NCI-H146 treated with DMSO at 0.1 percent for 48 hours (cell line): ENCODE measurements at regions not wholly inside any gene's neighbourhood (a gene's known extent, or its start where the extent isn't known, plus 50 kb on each side); places are given as distances from the start of the nearest gene placed in this dataset.

ENCODE experiments used
- DNase-seq: peaks from one replicate; lab custom pipeline; 2025; ENCODE audit not compliant: unreplicated experiment; lab: John Stamatoyannopoulos, UW

DNA sequence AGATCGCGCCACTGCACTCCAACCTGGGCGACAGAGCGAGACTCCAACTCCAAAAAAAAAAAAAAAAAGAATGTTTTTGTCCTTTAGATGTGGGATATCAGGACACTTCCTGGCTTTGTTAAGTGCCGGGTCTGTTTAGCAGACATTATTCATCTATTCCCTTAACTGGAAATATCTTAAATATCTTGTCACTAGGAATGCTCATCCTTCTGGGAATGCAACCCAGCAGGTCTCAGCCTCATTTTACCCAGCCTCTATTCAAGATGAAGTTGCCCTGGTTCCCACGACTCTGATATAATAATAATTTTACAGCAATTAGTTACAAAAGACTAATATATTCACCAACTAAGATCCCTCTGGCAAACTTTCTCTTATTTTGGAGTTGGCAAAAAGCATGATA is 260.9 kb upstream of the SLITRK3 start:
- DNase-seq, result no peak

DNA sequence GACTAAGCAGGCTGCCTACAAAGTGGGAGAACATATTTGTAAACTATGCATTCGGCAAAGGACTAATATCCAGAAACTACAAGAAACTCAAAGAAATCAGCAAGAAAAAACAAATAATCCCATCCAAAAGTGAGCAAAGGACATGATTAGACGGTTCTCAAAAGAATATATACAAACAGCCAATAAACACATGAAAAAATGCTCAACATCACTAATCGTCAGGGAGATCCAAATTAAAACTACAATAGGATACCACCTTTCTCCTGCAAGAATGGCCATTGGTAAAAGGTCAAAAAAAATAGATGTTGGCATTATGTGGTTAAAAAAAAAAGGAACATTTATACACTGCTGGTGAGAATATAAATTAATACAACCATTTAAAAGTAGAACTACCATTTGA is 259.6 kb upstream of the SLITRK3 start:
- DNase-seq, result no peak

DNA sequence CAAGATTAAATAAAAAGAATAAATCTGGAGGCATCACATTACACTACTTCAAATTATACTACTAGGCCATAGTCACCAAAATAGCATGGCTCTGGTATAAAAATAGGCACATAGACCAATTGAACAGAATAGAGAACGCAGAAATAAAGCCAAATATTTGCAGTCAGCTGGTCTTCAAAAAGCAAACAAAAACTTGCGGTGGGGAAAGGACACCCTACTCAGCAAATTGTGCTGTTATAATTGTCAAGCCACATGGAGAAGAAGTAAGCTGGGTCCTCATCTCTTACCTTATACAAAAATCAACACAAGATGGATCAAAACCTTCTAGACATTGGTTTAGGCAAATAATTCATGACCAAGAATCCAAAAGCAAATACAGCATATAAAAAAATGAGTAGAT is 259.2 kb upstream of the SLITRK3 start:
- DNase-seq, result no peak

DNA sequence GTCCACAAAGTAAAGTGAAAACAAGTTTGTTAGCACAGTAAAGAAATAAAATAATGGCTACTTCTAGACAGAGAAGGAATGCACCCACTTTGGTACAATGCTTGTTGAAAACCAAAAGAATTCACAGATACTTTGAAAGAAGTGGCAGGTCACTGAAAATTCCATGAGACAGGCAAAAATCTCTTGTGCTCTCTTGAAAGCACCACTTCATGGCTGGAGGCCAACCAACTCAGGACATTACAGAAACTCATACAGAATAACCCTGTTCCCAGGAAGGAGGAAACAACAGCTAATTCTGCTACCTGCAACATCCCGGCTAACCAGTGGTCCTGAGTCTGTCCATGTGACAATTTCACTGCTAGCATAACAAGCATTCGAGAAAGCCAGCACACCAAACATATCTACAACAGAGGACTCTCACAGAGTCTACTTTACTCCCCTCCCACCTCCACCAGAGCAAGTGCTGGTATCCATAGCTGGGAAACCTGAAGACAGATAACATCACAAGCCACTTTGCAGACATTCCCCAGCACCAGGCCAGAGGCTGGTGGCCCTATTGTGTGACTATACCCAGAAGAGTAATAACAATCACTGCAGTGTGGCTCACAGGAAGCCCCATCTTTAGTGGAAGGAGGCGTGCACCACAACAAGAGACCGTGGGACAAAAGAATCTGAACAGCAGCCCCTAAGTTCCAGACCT is 255.3 kb upstream of the SLITRK3 start:
- DNase-seq, result no peak

DNA sequence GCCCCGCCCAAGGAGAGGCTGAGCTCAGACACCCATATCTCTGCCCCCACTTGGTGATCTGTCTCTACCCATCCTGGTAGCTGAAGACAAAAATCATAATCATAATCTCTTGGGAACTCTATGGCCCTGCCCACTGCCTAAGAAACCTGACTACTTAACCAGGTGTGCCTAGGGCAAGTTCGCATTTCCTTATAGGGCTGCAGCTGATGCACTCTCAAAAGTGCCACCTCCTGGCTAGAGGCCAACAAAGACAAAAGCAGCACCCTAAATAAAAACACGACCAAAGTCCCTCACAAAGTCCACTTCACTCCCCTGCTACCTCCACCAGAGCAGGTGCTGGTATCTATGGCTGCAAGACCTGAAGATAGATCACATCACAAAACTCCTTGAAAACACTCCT is 250.4 kb upstream of the SLITRK3 start:
- DNase-seq, result no peak

DNA sequence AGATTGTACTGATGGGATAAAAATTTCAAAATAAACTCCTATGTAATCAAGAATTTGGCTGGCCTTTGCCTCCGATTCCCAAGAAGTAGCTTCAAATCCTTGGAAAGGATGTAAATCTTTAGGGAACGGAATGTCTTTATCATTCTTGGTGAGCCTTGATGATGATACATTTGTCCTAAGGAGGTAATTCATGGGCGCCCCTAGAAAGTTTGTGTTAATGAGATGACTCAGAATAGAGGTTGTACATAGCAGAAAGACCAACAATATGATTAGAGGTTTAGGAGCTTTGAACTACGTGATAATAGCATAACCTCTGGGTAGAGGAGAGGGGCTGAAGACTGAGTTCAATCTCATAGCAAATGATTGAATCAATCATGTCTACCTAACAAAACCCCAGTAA is 248.6 kb upstream of the SLITRK3 start:
- no peak for DNase-seq

DNA sequence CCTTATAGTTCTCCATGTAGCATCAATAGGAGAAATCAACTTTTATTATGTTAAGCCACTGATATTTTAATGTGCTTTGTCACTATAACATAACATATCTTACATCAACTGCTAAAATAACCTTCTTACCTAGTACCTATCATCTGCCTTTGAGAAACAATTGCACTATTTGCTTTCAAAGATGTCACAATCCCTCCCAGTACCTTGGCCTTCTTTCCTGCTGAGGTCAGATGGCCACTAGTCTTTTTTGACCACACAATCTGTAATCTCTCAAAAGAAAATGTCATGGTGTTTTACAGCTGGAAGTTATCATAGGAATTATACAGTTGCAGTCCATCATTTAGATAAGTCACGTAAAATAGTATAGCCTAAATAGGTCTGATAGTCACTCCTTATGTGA is 247.5 kb upstream of the SLITRK3 start:
- no peak for DNase-seq

DNA sequence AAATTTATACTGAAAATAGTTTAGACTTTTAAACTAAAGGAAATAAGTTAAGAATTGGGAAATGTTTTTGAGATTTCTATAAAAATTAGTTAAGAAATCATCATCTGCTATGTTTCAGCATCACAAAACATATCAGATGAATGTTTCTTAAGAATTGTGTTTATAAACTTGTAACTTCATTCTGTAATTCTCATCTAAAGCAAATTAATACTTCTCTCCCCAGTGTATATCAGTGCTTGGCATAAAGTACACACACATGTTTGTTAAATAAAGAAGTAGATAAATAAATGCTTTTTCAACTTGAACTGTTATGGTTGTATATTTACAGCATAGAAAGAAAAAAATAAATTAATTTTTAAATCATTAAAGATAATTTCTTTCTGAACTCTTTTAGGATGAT is 245.9 kb upstream of the SLITRK3 start:
- DNase-seq, result no peak

DNA sequence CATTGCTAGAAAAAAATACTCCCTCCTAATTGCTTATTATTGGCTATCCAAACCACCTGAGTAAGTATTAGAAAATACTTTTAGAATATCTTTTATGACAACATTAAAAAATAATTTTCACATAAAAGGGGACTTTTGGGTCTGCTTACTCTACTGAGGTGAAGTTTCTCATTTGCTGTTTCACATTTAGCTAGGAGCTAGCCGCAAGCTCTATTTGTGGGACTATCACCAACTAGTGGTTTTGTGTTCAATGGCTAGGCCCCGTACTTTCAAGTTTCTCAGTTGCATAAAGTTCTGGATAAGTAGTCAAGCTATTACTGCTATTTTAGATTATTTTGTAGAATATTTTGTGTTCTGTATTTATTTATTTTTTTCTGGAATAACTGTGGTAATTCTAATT is 244.2 kb upstream of the SLITRK3 start:
- no peak for DNase-seq

DNA sequence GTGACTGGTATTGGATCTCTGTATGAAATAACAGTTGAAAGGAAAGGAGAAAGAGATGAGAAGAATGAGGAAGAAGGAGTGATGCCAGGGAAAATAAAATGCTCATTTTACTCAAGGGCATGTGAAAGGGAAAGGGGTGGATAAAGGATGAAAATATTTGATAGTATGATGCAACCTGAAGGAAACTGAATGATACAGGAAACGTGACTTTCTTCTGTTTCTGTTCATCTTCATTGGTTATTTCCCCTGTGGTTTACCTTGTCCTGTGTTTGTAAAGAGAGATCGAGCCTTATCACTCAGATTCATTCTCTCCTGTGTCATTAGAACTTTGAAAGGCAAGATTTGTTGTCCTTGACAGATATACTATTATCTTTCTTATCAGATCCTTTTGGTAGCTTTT is 243.6 kb upstream of the SLITRK3 start:
- DNase-seq, result no peak

DNA sequence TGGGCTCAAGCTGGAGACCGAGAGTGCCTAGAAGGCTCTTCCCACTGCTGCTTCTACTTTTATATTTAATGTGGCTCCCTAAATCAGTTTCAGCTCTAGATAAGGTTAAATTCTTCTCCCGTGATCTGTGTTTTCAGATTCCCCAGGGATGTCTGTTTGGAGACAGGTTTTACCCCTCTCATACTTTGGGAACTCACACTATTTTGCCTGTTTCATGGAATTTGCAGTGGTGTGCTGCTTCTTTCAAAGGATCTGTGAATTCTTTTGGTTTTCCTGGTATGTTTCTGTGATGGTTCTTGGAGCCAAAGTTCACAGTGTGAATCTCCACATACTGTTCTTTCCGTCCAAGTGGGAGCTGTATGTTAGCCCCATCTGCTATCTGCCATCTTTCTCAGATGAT is 238.3 kb upstream of the SLITRK3 start:
- no peak for DNase-seq

DNA sequence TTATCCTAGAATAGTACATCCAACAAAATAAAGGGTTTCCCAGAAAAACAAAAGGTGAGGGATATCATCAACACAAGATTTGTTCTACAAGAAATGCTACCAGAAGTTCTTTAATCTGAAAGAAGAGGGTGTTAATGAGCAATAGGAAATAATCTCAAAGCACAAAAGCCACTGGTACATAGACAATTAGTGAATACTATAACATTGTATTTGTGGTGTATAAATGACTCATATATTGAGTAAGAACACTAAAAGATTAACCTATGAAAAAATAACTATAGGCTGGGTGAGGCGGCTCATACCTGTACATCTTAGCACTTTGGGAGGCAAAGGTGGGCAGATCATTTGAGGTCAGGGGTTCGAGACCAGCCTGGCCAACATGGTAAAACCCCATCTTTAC is 210.2 kb upstream of the SLITRK3 start:
- DNase-seq, result no peak

DNA sequence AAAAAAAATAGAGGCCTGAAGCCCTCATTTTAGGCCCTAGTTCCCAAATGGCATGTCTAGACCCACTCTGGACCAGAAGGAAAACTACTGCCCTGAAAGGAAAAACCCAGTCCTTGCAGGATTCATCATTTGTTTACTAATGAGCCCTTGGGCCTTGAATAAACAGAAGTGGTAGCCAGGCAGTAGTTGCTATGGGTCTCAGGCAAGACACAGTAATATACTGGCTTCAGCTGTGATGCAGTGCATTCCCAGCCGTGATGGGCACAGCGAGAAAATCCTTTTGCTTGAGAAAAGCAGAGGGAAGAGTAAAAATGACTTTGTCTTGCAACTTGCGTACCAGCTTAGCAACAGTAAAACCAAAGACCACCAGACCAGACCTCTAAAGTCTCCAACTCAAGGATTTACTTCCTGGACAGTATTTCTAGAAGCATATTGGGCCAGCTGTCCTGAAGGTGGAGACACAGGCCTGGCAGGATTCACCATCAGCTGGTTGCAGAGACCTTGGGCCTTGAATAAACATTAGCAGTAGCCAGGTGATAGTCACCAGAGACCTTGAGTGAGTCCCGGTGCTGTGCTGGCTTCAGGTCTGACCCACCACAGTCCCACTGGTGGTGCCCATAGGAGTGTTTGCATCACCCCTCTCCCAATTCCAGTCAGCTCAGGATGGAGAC is 208.3 kb upstream of the SLITRK3 start:
- DNase-seq, result no peak

DNA sequence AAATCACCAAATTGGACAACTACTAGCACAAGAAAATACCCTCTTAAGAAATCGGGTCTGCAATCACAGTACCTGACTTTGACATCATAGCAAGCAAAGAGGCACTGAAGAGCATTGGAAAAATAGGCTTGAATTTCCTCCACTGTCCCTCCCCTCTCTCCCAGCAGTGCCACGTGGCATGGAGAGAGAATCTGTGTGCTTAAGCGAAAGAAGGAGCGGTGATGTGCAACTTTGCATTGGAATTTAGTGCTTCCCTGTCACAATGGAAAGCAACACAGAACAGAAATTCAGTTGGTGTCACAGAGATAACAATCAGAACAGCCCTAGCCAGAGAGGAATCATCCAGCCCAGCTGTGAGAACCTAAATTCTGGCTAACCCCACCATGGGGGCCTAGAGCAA is 207.5 kb upstream of the SLITRK3 start:
- no peak for DNase-seq

DNA sequence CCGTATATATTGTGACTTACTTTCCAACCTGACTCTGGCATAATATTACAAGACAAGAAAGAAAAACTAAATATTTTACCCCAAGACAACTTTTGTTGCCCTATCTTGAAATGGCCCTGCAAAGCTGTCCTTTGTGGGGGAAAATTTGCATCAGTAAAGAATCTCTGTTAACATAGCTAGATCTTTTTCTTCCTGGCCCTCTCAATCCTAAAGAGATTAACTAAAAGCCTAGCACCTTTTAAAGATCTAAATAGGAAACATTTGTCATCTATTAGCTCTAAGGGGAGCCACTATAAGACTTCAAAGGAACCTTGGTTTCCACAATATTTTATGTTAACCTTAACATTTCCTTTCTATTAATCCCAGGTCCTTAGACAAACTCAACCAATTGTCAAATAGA is 199.0 kb upstream of the SLITRK3 start:
- no peak for DNase-seq

DNA sequence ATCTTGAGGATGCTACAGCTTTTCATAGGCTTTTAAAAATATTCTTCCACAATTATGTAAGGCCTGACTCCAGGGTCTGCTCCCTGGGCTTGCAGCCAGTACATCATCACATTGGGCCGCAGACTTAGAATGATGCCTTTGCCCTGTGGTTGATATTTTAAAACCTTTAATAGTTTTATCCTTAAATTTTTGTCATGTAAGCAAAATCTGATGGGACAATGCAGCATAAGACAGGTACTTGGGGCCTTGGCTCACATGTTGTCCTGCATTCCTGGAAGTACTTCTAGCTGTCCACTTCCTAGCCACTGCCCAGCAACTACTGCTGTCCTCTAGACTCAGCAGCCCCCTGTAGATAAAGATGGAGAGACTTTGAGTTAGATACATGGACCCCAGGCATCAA is 197.3 kb upstream of the SLITRK3 start:
- DNase-seq, result no peak

DNA sequence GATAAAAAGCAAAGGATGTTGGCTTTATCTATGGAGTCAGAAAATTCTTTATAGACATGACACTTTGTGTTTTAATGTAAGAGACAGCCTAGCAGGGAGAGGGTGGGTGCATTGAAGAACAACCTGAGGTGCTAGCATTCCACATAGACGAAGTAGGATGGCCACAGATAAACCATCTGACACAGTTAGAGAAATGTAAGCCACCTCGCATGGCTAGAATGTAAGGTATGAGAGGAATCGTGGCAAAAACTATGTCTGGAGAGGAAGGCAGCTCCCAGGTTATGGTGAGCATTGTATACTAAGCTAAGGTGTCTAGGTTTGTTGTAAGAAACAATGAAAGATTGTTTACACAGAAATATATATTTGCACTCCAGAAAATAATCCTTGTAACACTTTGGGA is 194.0 kb upstream of the SLITRK3 start:
- no peak for DNase-seq

DNA sequence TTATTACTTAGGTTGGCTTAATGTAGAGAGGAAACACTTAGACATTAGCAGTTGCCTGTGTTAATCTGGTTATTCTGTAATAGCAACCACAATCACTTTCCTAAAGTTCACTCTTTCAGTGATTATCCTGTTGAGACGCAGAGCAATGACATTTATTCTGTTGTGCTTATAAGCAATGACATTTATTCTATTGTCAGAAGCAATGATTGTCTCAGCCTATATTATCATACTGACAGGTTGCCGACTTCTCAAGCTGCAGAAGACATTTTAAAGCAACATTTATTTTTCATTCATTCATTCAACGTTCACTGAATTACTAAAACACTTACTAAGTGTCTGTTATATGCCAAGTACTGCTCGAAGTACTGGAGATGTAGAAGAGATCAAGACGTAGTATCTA is 193.5 kb upstream of the SLITRK3 start:
- DNase-seq, result no peak

DNA sequence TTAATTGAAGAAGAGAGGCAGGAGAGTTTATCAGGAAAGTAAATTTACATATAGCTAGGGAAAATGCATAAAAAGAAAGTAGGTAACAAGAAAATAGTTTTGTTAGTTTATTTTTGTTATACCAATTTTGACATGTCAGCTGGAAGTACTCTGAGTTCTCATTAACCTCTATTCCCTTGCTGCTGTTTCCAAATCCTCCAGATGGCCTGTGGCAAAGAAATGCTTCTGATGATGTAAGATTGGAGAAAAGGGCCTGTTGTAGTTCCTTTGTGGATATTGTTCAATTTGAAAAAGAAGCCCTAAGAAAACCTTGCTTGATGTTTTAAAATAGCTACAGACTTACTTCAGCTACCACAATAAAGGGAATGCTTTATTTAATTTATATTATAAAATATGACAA is 192.9 kb upstream of the SLITRK3 start:
- DNase-seq, result no peak

DNA sequence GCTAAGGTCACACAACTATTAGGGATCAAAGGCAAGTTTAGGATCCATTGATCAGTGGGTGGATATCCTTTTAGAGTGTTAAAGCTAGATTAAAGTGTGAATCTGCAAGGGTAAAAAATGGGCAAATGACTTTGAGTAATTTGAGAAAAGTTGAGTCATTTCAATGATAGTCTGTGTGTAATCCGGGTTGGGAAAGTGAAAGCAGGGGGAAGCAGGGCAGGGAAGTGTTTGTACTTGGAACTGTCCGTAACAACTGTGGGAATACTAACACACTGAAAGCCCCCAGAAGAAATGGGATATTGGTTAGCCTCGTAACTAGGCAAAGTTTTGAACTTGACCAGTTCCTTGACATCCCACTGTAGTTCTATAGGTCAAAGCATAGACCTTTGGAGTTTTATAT is 187.2 kb upstream of the SLITRK3 start:
- no peak for DNase-seq

DNA sequence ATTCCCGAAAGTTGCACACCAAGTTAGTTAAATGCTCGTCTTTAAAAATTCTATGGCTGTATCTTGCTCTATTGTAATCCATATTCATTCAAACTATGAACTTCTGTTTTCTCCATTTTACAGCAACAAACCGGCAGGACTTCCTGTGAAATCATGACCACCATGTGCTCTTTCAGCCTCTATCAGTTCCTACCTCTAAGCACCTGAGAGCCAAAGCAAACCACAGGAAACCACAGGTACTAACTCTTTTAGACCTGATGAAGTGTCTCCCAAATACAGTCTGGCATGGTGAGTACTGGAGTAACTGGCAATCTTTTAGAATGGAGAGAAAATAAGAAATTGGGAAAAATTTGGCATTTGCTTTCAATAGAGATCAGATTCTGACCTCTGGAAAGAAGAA is 186.5 kb upstream of the SLITRK3 start:
- no peak for DNase-seq

DNA sequence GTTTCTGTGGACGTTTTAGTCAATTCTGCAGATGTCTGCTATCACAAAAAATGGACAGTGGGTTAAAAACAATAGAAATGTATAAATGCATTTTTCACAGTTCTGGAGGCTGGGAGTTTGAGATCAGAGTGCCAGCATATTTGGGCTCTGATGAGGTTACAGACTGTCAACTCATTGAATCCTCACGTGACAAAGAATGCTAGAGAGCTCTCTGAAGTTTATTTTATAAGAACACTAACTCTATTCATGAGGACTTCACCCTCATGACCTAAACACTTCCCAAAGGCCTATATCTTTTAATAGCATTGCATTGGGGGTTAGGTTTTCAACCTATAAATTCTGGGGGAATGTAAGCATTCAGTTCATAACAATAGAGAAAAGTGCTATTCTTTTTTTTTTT is 182.6 kb upstream of the SLITRK3 start:
- no peak for DNase-seq

DNA sequence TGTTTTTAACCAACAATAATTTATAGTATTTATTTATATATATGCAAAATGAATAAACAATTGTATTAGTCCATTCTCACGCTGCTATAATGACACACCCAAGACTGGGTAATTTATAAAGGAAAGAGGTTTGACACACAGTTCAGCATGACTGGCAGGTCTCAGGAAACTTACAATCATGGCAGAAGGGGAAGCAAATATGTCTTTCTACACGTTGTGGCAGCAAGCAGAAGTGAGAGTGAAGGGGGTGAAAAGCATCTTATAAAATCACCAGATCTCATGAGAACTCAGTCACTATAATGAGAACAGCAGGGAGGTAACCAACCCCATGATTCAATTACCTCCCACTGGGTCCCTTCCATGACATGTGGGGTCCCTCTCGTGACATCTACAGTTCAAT is 162.8 kb upstream of the SLITRK3 start:
- DNase-seq, result no peak
